ENCODE measurements at regions not wholly inside any gene's neighbourhood (a gene's known extent, or its start where the extent isn't known, plus 50 kb on each side); places are given as distances from the start of the nearest gene placed in this dataset.

- WGBS, 2 experiments (ENCODE audit: extremely low coverage in 1 of 2, insufficient coverage in 1 of 2, insufficient read length in 1 of 2, insufficient replicate concordance in 2 of 2, low coverage in 1 of 2, low lambda C conversion rate in 2 of 2, missing lambda C conversion rate in 1 of 2) = 85% methylated on average over 10 of the region's 10 CpGs; no CpG with 5 or more reads in 1 of the 2 experiments
- no peak for FAIRE-seq
These were observed 79.6 kb downstream of the SKA1 start for GRCh38 chr18:50454387-50454988.

More at GRCh38 chr18:50454387-50454988, 79.6 kb downstream of the SKA1 start:
- Histone ChIP-seq H2BK15ac (ENCODE audit: low read length) (no peak overlapping the region), H3K23ac (ENCODE audit: insufficient read length) (no peak overlapping the region), H3K27ac (ENCODE audit: low read depth, low read length) (no peak overlapping the region), H4K8ac (ENCODE audit: extremely low read depth, insufficient read depth, low read length) (no peak overlapping the region), H2AFZ (ENCODE audit: low read length) (no peak overlapping the region), H3K14ac (ENCODE audit: insufficient read length) (no peak overlapping the region), H3K4me1 (replicated peaks in 1 of 4; ENCODE audit: control insufficient read depth in 3 of 4, insufficient read depth in 4 of 4, low read length in 3 of 4) (peaks cover 0 to 7% (median 0%) of the 10 kb centered on the region in 4 experiments; a peak in 2 of 7 replicates), H3K23me2 (ENCODE audit: low read depth, low read length) (no peaks in the 10 kb centered on the region), H2BK5ac (ENCODE audit: low read depth, low read length) (no peak overlapping the region), H4K91ac (replicated peaks; ENCODE audit: insufficient read length, low read length) (no peak overlapping the region), H3K27me3 (replicated peaks in 1 of 4; ENCODE audit: control insufficient read depth in 3 of 4, extremely low read depth in 1 of 4, insufficient read depth in 3 of 4, low read length in 3 of 4) (no peaks in the 10 kb centered on the region; a peak in 1 of 7 replicates), H2BK120ac (replicated peaks; ENCODE audit: low read depth, low read length) (no peak overlapping the region), H3K9me3 (ENCODE audit: insufficient read depth in 2 of 2, low read depth in 1 of 2, low read length in 1 of 2) (no peaks in the 10 kb centered on the region), H4K5ac (ENCODE audit: insufficient read length, low read depth, low read length) (no peak overlapping the region), H3K18ac (ENCODE audit: extremely low read depth, low read length) (no peak overlapping the region), H2AK5ac (ENCODE audit: low read depth, low read length) (no peak overlapping the region), H3K79me1 (ENCODE audit: low read depth, low read length) (no peaks in the 10 kb centered on the region), H4K20me1 (replicated peaks in 1 of 2; ENCODE audit: control insufficient read depth in 1 of 2, insufficient read depth in 2 of 2, low read length in 2 of 2) (no peaks in the 10 kb centered on the region), H2BK12ac (ENCODE audit: low read depth, low read length) (no peak overlapping the region), H3K4me2 (ENCODE audit: insufficient read depth in 1 of 2, low read depth in 2 of 2, low read length in 2 of 2) (no peak overlapping the region), H3K56ac (replicated peaks; ENCODE audit: insufficient read length, low read depth, low read length) (no peak overlapping the region), H3K36me3 (ENCODE audit: control insufficient read depth in 2 of 4, insufficient read depth in 4 of 4, low read length in 3 of 4) (no peaks in the 10 kb centered on the region), H3K9ac (replicated peaks in 1 of 4; ENCODE audit: extremely low read depth in 1 of 4, low read depth in 3 of 4, low read length in 3 of 4) (no peak overlapping the region), H3K79me2 (ENCODE audit: control insufficient read depth in 1 of 2, insufficient read depth in 2 of 2, low read length in 2 of 2) (no peaks in the 10 kb centered on the region), H3K4me3 (ENCODE audit: extremely low read depth in 1 of 4, insufficient read depth in 2 of 4, low read depth in 3 of 4, low read length in 4 of 4) (no peak overlapping the region), H3K4ac (replicated peaks; ENCODE audit: insufficient read length, low read depth, low read length) (no peak overlapping the region), H2BK20ac (ENCODE audit: low read length) (no peak overlapping the region)
- DNase-seq (ENCODE audit: low read depth in 1 of 2, low spot score in 2 of 2) = peak in 1 of 2 experiments; percentile 46
- TF ChIP-seq RAD21 (IDR thresholded peaks at IDR 0.05 in 1 of 2, conservative IDR thresholded peaks at IDR 0.05 in 1 of 2; ENCODE audit: low read depth in 2 of 2, low read length in 2 of 2) (peak; percentile 24 to 34; a peak in 3 of 4 replicates), CTCF (IDR thresholded peaks at IDR 0.05; ENCODE audit: control extremely low read depth in 1 of 3, insufficient read depth in 1 of 3, low read depth in 1 of 3, low read length in 3 of 3) (peak; percentile 24 to 40 (median 39)), TCF12 (IDR thresholded peaks at IDR 0.05; ENCODE audit: low read depth, low read length) (no peak)
- POLR2A ChIA-PET (ENCODE audit: partially characterized antibody) = no interaction called here
- CTCF ChIA-PET (ENCODE audit: partially characterized antibody) = interaction anchor here (0.9 to 1.5 kb wide), 8 partner anchors 19 to 605 kb away, joined by 3 to 6 read pairs (median 4); no protein-coding TSS in a partner anchor
